HG03565 (cell line): ENCODE measurements at regions not wholly inside any gene's neighbourhood (a gene's known extent, or its start where the extent isn't known, plus 50 kb on each side); places are given as distances from the start of the nearest gene placed in this dataset.
A peak's percentile ranks its signal among the peaks of the same experiment; 100 is the strongest.
"Not testable (repeated sequence)": the region's sequence is repeated elsewhere in the genome, so short reads cannot be mapped to it uniquely, and the experiment has no call there.

Experiments used
- ATAC-seq: cut with Tn5 transposase; IDR thresholded peaks from one replicate; pipeline ENCODE4 v1.9.1; 2021; ENCODE audit warnings: mild to moderate bottlenecking, moderate library complexity; ENCODE audit not compliant: unreplicated experiment

DNA sequence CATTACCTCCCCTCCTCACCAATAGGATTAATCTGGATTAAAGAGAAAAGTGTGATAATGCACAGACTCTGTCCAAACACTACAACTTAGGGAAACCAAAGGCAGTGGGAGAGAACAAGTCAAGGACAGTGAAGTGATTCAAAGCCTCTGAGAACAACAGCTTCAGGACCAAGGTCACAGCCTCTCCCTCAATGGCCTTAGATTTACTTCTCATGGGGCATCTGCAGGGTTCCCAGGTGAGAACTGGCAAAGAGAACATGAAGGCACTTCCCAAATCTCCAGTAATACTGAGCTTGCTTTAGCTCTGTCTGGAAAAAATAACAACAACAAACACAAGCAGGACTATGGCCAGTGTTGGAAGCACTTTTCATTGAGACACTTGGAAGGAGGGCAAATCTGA, 99.8 kb upstream of the GOLGA6L22 start:
- ATAC-seq = not testable (repeated sequence)

DNA sequence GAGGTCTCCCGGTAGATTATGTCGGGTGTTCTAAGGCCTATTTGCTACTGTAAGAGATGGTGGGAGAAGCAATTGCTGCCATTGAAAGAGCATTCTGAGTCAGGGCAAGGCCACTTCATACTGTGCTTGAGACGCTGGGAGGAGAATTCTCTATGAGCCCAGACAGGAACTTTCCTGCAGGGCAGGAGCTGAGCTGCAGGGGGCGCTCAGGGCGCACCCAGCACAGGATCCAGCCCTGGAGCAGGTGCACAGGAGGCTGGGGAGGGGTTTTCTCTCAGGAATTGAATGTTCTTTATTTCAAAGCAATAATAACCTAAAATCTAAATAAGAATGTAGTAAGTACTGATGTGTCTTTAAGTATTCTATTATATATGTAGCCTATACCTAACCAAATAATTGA, 99.1 kb upstream of the GOLGA6L22 start:
- ATAC-seq = peak; percentile 82

DNA sequence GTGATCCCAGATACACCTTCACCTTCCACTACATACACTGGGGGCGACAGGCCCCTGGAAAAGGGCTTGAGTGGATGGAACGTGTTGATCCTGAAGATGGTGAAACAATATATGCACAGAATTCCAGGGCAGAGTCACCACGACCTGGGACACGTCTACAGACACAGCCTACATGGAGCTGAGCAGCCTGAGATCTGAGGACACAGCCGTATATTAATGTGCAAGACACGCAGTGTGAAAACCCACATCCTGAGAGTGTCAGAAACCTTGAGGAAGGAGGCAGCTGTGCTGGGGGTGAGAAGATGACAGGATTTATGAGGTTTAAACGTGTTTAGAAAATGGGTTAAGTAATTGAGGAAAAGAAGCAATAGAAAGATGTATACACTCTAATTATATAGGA, 98.0 kb upstream of the GOLGA6L22 start:
- ATAC-seq = not testable (repeated sequence)

DNA sequence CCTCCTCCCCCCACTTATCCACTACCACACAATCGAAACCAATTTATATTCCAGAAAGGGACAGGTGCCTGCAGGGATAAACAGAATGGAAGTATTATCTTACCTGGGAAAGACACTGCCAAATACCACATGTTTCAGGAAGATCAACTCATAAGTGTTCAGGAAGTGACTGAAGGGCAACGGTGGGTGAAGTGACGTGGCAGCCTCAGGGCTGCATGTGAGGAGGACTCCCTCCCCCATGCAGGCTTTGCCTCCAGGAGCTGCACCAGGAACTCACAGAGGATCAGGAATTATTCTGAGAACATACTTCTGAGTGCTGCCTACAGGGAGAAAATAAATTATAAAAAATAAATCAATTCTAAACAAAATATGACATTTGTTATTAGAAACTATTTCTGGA, 96.2 kb upstream of the GOLGA6L22 start:
- ATAC-seq = not testable (repeated sequence)

DNA sequence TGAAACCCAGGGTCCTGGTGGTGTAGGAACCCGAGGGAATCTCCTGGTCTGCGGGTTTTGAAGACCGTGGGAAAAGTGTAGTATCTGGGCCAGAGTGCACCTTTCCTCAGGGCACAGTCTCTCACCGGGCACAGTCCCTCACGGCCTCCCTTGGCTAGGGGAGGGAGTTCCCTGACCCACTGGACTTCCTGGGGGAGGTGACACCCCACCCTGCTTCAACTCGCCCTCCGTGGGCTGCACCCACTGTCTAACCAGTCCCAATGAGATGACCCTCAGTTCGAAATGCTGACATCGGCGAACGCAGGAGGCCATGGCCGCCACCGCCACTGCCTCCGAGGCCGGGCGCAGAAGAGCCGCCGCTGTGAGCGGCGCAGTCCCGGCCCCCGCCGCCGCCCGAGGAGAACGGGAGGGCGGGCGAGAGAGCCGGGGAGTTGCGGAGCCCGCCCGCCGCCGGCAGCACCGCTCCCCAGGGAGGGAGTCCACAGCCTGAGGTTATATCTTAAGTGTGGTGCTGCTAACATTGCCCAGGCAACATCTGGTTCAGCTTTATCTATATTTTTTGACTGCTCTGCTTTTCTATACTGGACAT, 87.4 kb upstream of the GOLGA6L22 start:
- not testable (repeated sequence) for ATAC-seq

DNA sequence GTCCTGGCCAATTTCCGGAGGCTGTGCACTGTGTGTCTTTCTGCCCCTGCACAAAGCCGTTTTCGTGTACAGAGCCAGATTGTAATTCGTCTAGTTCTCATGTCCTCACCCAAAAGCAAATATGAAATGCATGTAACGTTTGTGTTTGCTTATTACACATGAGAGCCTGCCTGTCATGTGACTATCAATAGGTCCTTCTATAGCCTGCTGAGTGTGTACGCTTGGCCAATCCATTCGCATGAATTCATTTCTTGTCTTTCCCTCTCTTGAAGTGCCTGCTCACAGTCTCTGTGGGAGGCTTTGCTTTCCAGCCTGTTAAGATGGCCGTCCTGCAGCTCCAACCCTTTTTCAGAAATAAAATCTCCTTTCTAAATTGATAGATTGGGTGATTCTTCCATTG, 84.2 kb upstream of the GOLGA6L22 start:
- not testable (repeated sequence) for ATAC-seq

DNA sequence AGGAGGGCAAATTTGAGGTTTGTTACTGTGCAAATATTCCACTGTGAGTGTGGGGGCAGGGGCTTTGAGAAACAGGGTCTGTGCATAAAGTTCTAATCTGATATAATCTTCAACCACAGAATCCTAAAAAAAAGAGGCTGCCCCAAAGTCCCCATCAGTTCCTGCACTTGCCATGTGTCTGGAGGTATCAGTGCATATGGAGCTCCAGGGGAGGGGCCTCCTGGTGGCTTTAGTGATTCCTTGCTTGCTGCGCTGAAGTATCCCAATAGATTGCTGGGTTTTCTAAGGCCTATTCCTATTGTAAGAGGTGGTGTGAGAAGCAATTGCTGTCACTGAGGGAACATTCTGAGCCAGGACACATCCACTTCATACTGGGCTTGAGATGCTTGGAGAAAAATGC, 82.9 kb upstream of the GOLGA6L22 start:
- ATAC-seq = not testable (repeated sequence)

DNA sequence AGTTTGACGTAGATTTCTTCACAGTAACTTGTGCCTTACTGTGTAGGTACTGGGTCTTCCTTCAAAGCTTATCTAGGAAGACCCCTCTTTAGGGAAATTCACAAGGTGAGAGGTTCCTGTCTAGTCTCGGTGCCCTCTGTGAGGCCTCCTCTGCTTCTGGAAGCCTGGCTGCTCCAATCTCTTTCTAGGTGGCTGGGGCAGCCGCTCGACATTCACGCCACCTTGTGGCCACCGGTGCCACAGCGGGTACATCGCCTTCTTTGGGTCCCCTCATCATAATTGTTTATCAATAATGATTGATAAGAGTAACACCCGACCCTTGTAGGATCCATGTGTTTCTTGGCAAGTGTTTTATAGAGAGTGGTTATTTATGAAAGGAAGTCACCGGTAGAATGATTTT, 80.8 kb upstream of the GOLGA6L22 start:
- ATAC-seq = not testable (repeated sequence)

DNA sequence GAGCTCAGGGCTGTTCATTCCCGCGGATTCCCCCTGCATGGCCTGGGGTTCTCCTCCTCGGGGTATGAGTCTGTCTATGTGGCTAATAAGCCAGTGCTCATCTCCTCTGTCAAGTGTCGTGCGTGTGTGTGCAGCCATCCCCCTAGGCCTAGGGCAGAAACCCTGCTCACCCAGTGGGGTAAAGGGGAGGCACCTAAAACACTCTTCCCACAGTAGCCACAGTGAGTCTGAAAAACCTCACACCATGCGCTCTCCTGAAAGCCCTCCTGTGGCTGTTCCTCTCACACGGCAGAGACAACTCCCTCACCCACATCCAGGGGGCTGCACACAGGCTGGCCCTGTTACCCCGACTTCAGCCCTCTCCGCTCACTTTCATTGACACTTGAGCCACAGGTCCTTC, 71.0 kb upstream of the GOLGA6L22 start:
- ATAC-seq = not testable (repeated sequence)

DNA sequence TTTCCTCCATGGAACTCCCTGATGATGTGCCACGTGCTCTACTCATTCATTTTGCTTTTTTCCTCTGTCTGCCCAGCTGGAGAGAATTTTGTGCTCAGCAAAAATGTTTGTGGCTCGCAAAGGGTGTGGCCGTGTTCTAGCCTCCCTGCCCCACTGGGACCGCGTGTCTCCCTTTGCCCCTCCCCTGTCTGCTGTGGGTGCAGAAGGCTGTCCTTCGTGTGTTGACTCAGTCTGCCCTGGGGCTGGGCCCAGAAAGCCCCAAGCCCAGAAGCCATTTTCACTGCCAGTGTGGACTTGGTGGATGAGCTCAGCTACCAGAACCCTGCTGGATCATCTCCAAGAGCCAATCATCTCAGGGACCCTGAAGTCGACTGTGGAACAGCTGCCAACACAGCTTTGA, 70.3 kb upstream of the GOLGA6L22 start:
- not testable (repeated sequence) for ATAC-seq

DNA sequence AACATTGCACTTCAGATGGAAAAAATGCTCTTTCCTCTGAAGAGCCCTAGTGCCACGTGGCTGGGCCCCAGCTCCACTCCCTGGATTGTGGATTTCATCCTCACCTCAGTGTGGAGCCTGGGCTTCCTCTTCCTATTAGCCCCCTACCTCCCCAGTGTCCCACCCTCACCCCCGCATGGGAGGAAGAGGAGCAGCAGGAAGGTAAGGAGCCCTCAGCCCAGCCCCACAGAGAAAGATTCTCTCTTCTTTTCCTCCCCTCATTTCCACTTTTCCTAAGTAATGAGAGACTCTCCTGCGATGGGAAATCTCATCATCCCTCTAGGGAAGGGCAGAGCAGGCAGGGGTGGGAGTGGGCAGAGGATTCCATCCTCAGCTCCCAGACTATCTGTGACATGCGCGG, 57.5 kb upstream of the GOLGA6L22 start:
- not testable (repeated sequence) for ATAC-seq

DNA sequence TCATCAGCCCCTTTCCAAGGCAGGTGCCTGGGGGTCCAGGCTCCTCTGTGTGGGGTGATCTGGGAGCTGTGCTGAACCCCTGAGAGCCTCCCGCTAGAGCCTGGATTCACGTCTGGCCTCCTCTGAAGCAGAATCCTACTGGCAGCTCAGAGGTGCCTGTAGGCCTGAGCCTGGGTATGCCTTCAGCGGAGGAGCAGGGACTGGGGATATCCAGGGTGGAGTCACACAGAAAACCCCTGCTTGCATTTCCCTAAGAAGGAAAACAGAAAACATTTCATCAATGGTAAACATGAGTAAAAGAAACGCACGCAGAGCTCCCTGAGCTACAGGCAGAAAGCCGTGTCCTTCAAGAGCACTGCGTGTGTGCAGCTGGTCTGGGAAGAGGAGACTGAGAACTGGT, 57.0 kb upstream of the GOLGA6L22 start:
- ATAC-seq = not testable (repeated sequence)

DNA sequence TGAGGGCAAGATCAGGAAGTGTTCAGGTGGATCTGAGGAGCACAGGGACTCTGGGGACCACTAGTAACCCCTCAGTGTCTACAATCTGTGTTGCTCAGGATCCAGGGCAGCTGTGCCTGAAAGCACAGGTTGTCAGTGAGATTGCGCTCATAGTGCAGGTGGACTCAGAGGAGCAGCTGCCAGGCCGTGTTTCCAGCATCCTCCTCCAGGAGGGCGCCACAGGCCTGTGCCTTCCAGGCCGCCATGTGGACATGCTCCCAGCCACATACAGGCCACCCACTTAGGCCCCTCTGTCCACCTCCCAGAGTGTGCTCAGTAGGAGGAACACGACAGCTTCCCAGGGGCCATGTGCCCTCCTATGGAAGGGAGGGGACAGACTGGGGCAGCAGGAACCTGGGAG, 52.9 kb upstream of the GOLGA6L22 start:
- ATAC-seq = not testable (repeated sequence)
